BJ (cell line): ENCODE measurements at regions not wholly inside any gene's neighbourhood (a gene's known extent, or its start where the extent isn't known, plus 50 kb on each side); places are given as distances from the start of the nearest gene placed in this dataset.
"Not testable (repeated sequence)": the region's sequence is repeated elsewhere in the genome, so short reads cannot be mapped to it uniquely, and the experiment has no call there.

Experiments used
- CTCF ChIA-PET: fragments of 350-600 bp; formaldehyde crosslinking; extraction: SDS; loops from one replicate; lab custom pipeline; 2021; ENCODE audit warnings: antibody characterized with exemption, inconsistent platforms; lab: Yijun Ruan, JAX
- POLR2A ChIA-PET: fragments of 300-600 bp; sonication (Branson Sonifier 250); formaldehyde crosslinking; extraction: SDS; loops from one replicate; lab custom pipeline; 2021; ENCODE audit warnings: antibody characterized with exemption; lab: Charles Lee
- DNase-seq: peaks from one replicate; pipeline ENCODE4 v3.0.0-alpha.2; 2011; ENCODE audit warnings: low read depth
- H3K27me3 ChIP-seq: 2 replicates; pipeline ENCODE4 v1.6.0; 2011; ENCODE audit warnings: low read length; ENCODE audit not compliant: control insufficient read depth, insufficient read depth
- H3K36me3 ChIP-seq: 2 replicates; pipeline ENCODE4 v1.5.1; 2011; ENCODE audit warnings: low read length; ENCODE audit not compliant: control insufficient read depth, insufficient read depth
- H3K4me3 ChIP-seq: 2 replicates; pipeline ENCODE4 v1.5.1; 2011; ENCODE audit warnings: low read depth, mild to moderate bottlenecking, control low read depth, low read length
- TF ChIP-seq, protein P1 (sequence below): IDR thresholded peaks from 2 replicates; pipeline ENCODE4 v1.5.1; 2011; ENCODE audit warnings: low read depth, mild to moderate bottlenecking, control low read depth, inconsistent platforms, low read length, moderate library complexity; ENCODE audit not compliant: insufficient read depth

DNA sequence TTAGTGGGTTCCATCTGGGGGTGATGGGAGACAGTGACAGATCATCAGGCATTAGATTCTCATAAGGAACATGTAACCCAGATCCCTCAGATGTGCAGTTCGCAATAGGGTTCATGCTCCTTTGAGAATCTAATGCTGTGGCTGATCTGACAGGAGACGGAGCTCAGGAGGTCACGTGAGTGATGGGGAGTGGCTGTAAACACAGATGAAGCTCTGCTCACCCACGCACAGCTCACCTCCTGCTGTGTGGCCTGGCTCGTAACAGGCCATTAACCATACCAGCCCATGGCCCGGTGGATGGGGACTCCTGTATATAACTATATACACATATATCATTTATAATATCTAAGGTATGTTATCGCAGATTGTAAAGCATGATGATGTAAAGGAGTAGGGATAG is 214.2 kb downstream of the MAF start:
- Histone ChIP-seq H3K4me3 (no peak overlapping the region), H3K36me3 (no peaks in the 10 kb centered on the region), H3K27me3 (no peaks in the 10 kb centered on the region)
- TF ChIP-seq, protein P1, sequence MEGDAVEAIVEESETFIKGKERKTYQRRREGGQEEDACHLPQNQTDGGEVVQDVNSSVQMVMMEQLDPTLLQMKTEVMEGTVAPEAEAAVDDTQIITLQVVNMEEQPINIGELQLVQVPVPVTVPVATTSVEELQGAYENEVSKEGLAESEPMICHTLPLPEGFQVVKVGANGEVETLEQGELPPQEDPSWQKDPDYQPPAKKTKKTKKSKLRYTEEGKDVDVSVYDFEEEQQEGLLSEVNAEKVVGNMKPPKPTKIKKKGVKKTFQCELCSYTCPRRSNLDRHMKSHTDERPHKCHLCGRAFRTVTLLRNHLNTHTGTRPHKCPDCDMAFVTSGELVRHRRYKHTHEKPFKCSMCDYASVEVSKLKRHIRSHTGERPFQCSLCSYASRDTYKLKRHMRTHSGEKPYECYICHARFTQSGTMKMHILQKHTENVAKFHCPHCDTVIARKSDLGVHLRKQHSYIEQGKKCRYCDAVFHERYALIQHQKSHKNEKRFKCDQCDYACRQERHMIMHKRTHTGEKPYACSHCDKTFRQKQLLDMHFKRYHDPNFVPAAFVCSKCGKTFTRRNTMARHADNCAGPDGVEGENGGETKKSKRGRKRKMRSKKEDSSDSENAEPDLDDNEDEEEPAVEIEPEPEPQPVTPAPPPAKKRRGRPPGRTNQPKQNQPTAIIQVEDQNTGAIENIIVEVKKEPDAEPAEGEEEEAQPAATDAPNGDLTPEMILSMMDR, result no peak
- ChIA-PET CTCF (no interaction called here), POLR2A (no interaction called here)
- DNase-seq, result no peak

DNA sequence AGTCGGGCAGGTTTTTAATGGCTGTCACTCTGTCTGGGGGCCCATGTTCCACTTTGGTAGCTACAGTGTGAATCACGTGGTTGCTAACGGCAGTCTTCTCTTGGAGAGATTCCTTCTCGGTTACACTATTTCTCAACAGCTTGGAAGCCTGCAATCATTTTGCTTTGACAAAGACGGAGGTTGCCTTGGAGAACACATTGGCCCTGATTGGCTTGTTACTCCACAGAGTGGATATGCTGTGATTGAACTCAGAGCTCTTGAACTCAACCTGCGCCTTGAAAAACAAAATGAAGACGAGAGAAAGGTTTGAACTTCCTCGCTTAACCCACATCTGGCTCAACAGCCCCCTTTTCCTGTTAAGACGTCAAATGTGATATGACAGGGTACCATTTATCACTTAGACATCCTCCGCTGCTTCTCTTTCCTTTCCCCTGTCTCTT is 218.9 kb downstream of the MAF start:
- no peaks in the 10 kb centered on the region for H3K27me3 ChIP-seq
- ChIA-PET CTCF (no interaction called here), POLR2A (no interaction called here)
- no peak overlapping the region for H3K4me3 ChIP-seq
- TF ChIP-seq, protein P1, result no peak
- no peaks in the 10 kb centered on the region for H3K36me3 ChIP-seq
- DNase-seq, result no peak

DNA sequence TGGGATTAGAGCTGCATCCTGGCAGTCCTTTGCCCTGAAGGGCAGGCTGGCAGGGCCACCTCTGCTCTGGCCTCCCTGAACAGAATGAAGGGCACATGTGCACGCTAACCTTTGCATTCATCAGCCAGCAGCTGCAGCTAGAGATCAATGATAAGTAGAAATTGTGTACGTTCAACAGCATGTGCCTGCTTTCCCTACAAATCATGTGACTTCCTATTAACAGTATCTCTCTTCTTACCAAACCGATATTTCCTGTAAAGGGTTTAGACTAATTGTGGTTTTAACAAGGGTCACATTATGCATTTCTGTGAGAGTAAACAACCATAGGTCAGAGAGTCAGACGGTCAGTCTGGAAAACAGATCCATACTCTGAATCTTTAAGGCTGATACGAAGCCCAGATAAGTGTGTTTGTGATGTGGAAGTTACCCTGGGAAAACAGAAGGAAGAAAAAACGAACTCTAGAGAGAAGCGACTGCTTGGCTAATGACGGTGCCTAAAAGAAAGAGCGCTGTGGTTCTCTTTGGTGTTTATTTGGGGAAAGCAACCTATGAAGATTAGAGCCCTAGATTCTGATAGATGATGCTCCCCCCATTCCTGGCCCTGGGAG is 219.4 kb downstream of the MAF start:
- H3K36me3 ChIP-seq, result no peaks in the 10 kb centered on the region
- DNase-seq, result no peak
- CTCF ChIA-PET, result no interaction called here
- H3K4me3 ChIP-seq, result no peak overlapping the region
- POLR2A ChIA-PET, result no interaction called here
- TF ChIP-seq, protein P1, result no peak
- H3K27me3 ChIP-seq, result no peaks in the 10 kb centered on the region

DNA sequence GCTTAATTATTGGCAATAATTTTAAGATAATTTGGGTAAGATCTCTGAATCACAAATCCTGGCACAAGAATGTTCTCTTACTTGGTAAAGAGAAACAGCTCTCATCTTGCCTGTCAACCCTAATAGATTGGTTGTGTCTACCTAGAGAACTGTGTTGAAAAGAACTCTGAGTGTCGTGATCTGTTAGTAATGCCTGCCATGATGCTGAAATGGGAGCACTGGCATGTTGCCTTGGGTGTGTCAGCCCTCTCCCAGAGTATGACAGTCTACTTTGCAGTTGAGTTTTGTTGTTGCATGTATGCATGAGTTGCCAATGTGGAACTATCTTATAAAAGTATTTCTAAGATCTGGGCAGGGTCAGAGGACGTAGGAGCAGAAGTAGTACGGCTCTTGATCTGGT is 221.4 kb downstream of the MAF start:
- TF ChIP-seq, protein P1, result no peak
- Histone ChIP-seq H3K4me3 (no peak overlapping the region), H3K36me3 (no peaks in the 10 kb centered on the region), H3K27me3 (no peaks in the 10 kb centered on the region)
- ChIA-PET POLR2A (no interaction called here), CTCF (no interaction called here)
- DNase-seq, result no peak

DNA sequence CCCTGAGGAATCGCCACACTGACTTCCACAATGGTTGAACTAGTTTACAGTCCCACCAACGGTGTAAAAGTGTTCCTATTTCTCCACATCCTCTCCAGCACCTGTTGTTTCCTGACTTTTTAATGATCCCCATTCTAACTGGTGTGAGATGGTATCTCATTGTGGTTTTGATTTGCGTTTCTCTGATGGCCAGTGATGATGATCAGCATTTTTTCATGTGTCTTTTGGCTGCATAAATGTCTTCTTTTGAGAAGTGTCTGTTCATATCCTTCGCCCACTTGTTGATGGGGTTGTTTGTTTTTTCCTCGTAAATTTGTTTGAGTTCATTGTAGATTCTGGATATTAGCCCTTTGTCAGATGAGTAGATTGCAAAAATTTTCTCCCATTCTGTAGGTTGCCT is 223.5 kb downstream of the MAF start:
- POLR2A ChIA-PET, H3K27me3 ChIP-seq, CTCF ChIA-PET, H3K36me3 ChIP-seq, DNase-seq, H3K4me3 ChIP-seq: not testable (repeated sequence)

DNA sequence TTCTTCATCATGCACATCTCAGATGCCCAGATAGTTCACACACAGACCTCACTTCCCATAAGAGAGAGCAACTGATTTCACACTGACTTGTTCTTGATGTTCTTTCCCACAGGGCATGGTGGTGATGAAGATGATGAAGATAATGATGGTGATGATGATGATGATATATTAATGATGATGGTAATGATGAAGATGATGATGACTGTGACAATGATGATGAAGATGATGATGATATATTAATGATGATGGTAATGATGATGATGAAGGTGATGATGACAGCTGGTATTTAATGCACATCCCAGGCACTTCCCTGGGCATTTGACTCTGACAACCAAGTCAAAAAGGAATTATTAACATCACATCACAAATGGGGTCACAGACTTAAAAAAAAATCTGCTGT is 225.2 kb downstream of the MAF start:
- no peak for DNase-seq
- Histone ChIP-seq H3K27me3 (no peaks in the 10 kb centered on the region), H3K4me3 (no peak overlapping the region), H3K36me3 (no peaks in the 10 kb centered on the region)
- POLR2A ChIA-PET, result no interaction called here
- CTCF ChIA-PET, result no interaction called here
- TF ChIP-seq, protein P1, result no peak
